Peyer's patch (tissue), 4 donors: ENCODE measurements at regions not wholly inside any gene's neighbourhood (a gene's known extent, or its start where the extent isn't known, plus 50 kb on each side); places are given as distances from the start of the nearest gene placed in this dataset.

Experiments used
- POLR2A ChIP-seq, 2 donors: fragments of 450-650 bp; IDR thresholded peaks; one replicate each; pipeline ENCODE4 v1.5.1; 2017; ENCODE audit warnings: antibody characterized with exemption in 2 of 2, mild to moderate bottlenecking in 2 of 2, moderate library complexity in 2 of 2
- TF ChIP-seq, protein P1 (sequence below), 6 experiments: fragments of 450-650 bp in 4 of 6; fragments of 200-600 bp in 2 of 6; sonication (generic) in 1 of 6; IDR thresholded peaks; one replicate each; pipeline ENCODE4 v1.5.1; 2017 to 2019; ENCODE audit warnings: antibody characterized with exemption in 6 of 6, mild to moderate bottlenecking in 3 of 6, moderate library complexity in 1 of 6

- TF ChIP-seq, protein P1, sequence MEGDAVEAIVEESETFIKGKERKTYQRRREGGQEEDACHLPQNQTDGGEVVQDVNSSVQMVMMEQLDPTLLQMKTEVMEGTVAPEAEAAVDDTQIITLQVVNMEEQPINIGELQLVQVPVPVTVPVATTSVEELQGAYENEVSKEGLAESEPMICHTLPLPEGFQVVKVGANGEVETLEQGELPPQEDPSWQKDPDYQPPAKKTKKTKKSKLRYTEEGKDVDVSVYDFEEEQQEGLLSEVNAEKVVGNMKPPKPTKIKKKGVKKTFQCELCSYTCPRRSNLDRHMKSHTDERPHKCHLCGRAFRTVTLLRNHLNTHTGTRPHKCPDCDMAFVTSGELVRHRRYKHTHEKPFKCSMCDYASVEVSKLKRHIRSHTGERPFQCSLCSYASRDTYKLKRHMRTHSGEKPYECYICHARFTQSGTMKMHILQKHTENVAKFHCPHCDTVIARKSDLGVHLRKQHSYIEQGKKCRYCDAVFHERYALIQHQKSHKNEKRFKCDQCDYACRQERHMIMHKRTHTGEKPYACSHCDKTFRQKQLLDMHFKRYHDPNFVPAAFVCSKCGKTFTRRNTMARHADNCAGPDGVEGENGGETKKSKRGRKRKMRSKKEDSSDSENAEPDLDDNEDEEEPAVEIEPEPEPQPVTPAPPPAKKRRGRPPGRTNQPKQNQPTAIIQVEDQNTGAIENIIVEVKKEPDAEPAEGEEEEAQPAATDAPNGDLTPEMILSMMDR (IDR thresholded peaks at IDR 0.05): no peak
- no peak for TF ChIP-seq POLR2A (IDR thresholded peaks at IDR 0.05)
These were observed 192.4 kb downstream of the LRRN1 start for GRCh38 chr3:3991598-3991997.
